ENCODE measurements at regions not wholly inside any gene's neighbourhood (a gene's known extent, or its start where the extent isn't known, plus 50 kb on each side); places are given as distances from the start of the nearest gene placed in this dataset.

GRCh38 chr2:174692256-174692919 lies 71.9 kb downstream of the CHRNA1 start (continued):
- TF ChIP-seq, protein P1, sequence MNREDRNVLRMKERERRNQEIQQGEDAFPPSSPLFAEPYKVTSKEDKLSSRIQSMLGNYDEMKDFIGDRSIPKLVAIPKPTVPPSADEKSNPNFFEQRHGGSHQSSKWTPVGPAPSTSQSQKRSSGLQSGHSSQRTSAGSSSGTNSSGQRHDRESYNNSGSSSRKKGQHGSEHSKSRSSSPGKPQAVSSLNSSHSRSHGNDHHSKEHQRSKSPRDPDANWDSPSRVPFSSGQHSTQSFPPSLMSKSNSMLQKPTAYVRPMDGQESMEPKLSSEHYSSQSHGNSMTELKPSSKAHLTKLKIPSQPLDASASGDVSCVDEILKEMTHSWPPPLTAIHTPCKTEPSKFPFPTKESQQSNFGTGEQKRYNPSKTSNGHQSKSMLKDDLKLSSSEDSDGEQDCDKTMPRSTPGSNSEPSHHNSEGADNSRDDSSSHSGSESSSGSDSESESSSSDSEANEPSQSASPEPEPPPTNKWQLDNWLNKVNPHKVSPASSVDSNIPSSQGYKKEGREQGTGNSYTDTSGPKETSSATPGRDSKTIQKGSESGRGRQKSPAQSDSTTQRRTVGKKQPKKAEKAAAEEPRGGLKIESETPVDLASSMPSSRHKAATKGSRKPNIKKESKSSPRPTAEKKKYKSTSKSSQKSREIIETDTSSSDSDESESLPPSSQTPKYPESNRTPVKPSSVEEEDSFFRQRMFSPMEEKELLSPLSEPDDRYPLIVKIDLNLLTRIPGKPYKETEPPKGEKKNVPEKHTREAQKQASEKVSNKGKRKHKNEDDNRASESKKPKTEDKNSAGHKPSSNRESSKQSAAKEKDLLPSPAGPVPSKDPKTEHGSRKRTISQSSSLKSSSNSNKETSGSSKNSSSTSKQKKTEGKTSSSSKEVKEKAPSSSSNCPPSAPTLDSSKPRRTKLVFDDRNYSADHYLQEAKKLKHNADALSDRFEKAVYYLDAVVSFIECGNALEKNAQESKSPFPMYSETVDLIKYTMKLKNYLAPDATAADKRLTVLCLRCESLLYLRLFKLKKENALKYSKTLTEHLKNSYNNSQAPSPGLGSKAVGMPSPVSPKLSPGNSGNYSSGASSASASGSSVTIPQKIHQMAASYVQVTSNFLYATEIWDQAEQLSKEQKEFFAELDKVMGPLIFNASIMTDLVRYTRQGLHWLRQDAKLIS (CRISPR knock-in tag; IDR thresholded peaks at IDR 0.05; ENCODE audit: borderline replicate concordance), result no peak
- TF ChIP-seq, protein P2, sequence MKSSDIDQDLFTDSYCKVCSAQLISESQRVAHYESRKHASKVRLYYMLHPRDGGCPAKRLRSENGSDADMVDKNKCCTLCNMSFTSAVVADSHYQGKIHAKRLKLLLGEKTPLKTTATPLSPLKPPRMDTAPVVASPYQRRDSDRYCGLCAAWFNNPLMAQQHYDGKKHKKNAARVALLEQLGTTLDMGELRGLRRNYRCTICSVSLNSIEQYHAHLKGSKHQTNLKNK (CRISPR knock-in tag; IDR thresholded peaks at IDR 0.05), result no peak

- no peaks in the 10 kb centered on the region for H3K36me3 Mint-ChIP-seq
- ATAC-seq, result no peak
- ChIA-PET POLR2A (interaction anchor here (0.5 kb wide), 1 partner anchor 39 kb away, joined by 3 read pairs; no protein-coding TSS in a partner anchor), CTCF (interaction anchor here (1.5 kb wide), 1 partner anchor 228 kb away, joined by 4 read pairs; no protein-coding TSS in a partner anchor)
- no peak overlapping the region for H3K4me3 Mint-ChIP-seq
- no peaks in the 10 kb centered on the region for H3K4me1 Mint-ChIP-seq
- TF ChIP-seq NR2C2 (CRISPR knock-in tag; IDR thresholded peaks at IDR 0.05) (no peak), IRF1 (CRISPR knock-in tag; IDR thresholded peaks at IDR 0.05) (no peak), OVOL2 (CRISPR knock-in tag; IDR thresholded peaks at IDR 0.05; ENCODE audit: borderline replicate concordance) (no peak), SMAD3 (CRISPR knock-in tag; IDR thresholded peaks at IDR 0.05; ENCODE audit: borderline replicate concordance) (no peak), MAX (CRISPR knock-in tag; IDR thresholded peaks at IDR 0.05) (no peak), ETV6 (CRISPR knock-in tag; IDR thresholded peaks at IDR 0.05) (no peak), ESRRA (CRISPR knock-in tag; IDR thresholded peaks at IDR 0.05; ENCODE audit: borderline replicate concordance) (no peak), TEAD4 (CRISPR knock-in tag; IDR thresholded peaks at IDR 0.05) (no peak), CDX4 (CRISPR knock-in tag; IDR thresholded peaks at IDR 0.05; ENCODE audit: borderline replicate concordance) (no peak)
- no peaks in the 10 kb centered on the region for H3K9me3 Mint-ChIP-seq
- no peak overlapping the region for H3K27ac Mint-ChIP-seq
- no peak for DNase-seq (ENCODE audit: low spot score)
- no peaks in the 10 kb centered on the region for H3K27me3 Mint-ChIP-seq (ENCODE audit: low read depth)
These were observed 73.0 kb downstream of the CHRNA1 start for GRCh38 chr2:174691201-174691779.

- DNase-seq (ENCODE audit: low spot score) (no peak), ATAC-seq (no peak)
- no peaks in the 10 kb centered on the region for H3K9me3 Mint-ChIP-seq
- H3K27ac Mint-ChIP-seq, result no peak overlapping the region
- POLR2A ChIA-PET, result no interaction called here
- H3K36me3 Mint-ChIP-seq, result no peaks in the 10 kb centered on the region
- H3K4me3 Mint-ChIP-seq, result no peak overlapping the region
- H3K4me1 Mint-ChIP-seq, result no peaks in the 10 kb centered on the region
- H3K27me3 Mint-ChIP-seq (ENCODE audit: low read depth), result peaks cover 7% of the 10 kb centered on the region
- CTCF ChIA-PET, result interaction anchor here (2.7 kb wide), 1 partner anchor 10 kb away, joined by 10 read pairs; no protein-coding TSS in a partner anchor
- TF ChIP-seq, protein P3, sequence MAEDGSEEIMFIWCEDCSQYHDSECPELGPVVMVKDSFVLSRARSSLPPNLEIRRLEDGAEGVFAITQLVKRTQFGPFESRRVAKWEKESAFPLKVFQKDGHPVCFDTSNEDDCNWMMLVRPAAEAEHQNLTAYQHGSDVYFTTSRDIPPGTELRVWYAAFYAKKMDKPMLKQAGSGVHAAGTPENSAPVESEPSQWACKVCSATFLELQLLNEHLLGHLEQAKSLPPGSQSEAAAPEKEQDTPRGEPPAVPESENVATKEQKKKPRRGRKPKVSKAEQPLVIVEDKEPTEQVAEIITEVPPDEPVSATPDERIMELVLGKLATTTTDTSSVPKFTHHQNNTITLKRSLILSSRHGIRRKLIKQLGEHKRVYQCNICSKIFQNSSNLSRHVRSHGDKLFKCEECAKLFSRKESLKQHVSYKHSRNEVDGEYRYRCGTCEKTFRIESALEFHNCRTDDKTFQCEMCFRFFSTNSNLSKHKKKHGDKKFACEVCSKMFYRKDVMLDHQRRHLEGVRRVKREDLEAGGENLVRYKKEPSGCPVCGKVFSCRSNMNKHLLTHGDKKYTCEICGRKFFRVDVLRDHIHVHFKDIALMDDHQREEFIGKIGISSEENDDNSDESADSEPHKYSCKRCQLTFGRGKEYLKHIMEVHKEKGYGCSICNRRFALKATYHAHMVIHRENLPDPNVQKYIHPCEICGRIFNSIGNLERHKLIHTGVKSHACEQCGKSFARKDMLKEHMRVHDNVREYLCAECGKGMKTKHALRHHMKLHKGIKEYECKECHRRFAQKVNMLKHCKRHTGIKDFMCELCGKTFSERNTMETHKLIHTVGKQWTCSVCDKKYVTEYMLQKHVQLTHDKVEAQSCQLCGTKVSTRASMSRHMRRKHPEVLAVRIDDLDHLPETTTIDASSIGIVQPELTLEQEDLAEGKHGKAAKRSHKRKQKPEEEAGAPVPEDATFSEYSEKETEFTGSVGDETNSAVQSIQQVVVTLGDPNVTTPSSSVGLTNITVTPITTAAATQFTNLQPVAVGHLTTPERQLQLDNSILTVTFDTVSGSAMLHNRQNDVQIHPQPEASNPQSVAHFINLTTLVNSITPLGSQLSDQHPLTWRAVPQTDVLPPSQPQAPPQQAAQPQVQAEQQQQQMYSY (CRISPR knock-in tag; IDR thresholded peaks at IDR 0.05), result no peak
- no peak for TF ChIP-seq MYBL2 (CRISPR knock-in tag; IDR thresholded peaks at IDR 0.05)
- no peak for TF ChIP-seq RELA (CRISPR knock-in tag; IDR thresholded peaks at IDR 0.05; ENCODE audit: borderline replicate concordance)
- no peak for TF ChIP-seq MLX (CRISPR knock-in tag; IDR thresholded peaks at IDR 0.05)
- TF ChIP-seq SP1 (CRISPR knock-in tag; conservative IDR thresholded peaks at IDR 0.05), result no peak
- TF ChIP-seq, protein P4, sequence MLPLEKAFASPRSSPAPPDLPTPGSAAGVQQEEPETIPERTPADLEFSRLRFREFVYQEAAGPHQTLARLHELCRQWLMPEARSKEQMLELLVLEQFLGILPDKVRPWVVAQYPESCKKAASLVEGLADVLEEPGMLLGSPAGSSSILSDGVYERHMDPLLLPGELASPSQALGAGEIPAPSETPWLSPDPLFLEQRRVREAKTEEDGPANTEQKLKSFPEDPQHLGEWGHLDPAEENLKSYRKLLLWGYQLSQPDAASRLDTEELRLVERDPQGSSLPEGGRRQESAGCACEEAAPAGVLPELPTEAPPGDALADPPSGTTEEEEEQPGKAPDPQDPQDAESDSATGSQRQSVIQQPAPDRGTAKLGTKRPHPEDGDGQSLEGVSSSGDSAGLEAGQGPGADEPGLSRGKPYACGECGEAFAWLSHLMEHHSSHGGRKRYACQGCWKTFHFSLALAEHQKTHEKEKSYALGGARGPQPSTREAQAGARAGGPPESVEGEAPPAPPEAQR (CRISPR knock-in tag; IDR thresholded peaks at IDR 0.05), result no peak
- no peak for TF ChIP-seq ZNF317 (CRISPR knock-in tag; IDR thresholded peaks at IDR 0.05; ENCODE audit: borderline replicate concordance, low read depth)
- no peak for TF ChIP-seq ZNF121 (CRISPR knock-in tag; IDR thresholded peaks at IDR 0.05)
These were observed 74.2 kb downstream of the CHRNA1 start for GRCh38 chr2:174690026-174690425.

All from WTC11 (cell line).